Mucosa of descending colon (tissue), 3 donors: ENCODE measurements at regions not wholly inside any gene's neighbourhood (a gene's known extent, or its start where the extent isn't known, plus 50 kb on each side); places are given as distances from the start of the nearest gene placed in this dataset.

Experiments used
- ATAC-seq: fragments of 200-7000 bp; cut with Tn5 transposase; one replicate; pipeline ENCODE4 v1.9.1; 2020; ENCODE audit warnings: mild to moderate bottlenecking, moderate library complexity
- DNase-seq, 3 donors: peaks; one replicate each; pipeline ENCODE4 v3.0.0-alpha.2; 2020
- H3K36me3 ChIP-seq: fragments of 200-600 bp; one replicate; pipeline ENCODE4 v1.8.0; 2021; ENCODE audit warnings: low read depth, mild to moderate bottlenecking
- H3K4me1 ChIP-seq: fragments of 200-600 bp; one replicate; pipeline ENCODE4 v1.8.0; 2021; ENCODE audit warnings: low read depth, mild to moderate bottlenecking
- H3K4me3 ChIP-seq: fragments of 200-600 bp; one replicate; pipeline ENCODE4 v1.8.0; 2021; ENCODE audit warnings: mild to moderate bottlenecking
- H3K9me3 ChIP-seq: fragments of 200-600 bp; one replicate; pipeline ENCODE4 v1.8.0; 2021; ENCODE audit warnings: mild to moderate bottlenecking
- intact Hi-C, 2 donors: fragments of 100-400 bp; cut with DNase I in 1 of 2; cut with micrococcal nuclease in 1 of 2; formaldehyde crosslinking; loops; one replicate each; pipeline versions ENCODE4 v1.11.0 to v1.11.1; 2022; cut with DNase I, micrococcal nuclease
- TF ChIP-seq, protein P1 (sequence below): fragments of 200-600 bp; IDR thresholded peaks from one replicate; pipeline ENCODE4 v1.8.0; 2022; ENCODE audit warnings: antibody characterized with exemption, mild to moderate bottlenecking
- donor health status: DM: no; HTN: no; CAD: no; lungs with moderate emphysema.
- donor health status: DM: no; HTN: no; CAD: no.
- donor health status: DM: no; HTN: yes; CAD: no.

DNA sequence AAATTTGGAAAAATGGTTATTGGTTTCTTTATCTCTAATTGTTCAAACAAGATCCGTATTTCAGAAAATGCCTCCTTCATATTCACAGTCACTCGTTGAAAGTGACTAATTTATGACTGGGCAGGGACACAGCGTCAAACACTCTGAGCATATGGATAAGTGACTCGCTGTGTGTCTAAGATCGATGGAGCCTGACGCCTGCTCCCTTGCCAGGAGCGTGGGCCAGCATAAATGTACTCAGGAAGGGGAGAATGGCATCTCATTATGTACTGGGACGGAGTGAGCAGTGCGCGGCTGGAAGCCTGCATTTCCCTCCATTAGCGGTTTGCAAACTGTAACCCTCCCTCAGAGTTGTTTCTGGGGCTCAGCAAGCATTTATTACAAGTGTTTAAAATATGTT lies 79.8 kb upstream of the CAST start:
- peak; percentile 97 for ATAC-seq
- peak in 1 of 3 donors; percentile 12 for DNase-seq
- H3K4me3 ChIP-seq: no peak overlapping the region
- H3K9me3 ChIP-seq: no peaks in the 10 kb centered on the region
- TF ChIP-seq, protein P1, sequence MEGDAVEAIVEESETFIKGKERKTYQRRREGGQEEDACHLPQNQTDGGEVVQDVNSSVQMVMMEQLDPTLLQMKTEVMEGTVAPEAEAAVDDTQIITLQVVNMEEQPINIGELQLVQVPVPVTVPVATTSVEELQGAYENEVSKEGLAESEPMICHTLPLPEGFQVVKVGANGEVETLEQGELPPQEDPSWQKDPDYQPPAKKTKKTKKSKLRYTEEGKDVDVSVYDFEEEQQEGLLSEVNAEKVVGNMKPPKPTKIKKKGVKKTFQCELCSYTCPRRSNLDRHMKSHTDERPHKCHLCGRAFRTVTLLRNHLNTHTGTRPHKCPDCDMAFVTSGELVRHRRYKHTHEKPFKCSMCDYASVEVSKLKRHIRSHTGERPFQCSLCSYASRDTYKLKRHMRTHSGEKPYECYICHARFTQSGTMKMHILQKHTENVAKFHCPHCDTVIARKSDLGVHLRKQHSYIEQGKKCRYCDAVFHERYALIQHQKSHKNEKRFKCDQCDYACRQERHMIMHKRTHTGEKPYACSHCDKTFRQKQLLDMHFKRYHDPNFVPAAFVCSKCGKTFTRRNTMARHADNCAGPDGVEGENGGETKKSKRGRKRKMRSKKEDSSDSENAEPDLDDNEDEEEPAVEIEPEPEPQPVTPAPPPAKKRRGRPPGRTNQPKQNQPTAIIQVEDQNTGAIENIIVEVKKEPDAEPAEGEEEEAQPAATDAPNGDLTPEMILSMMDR: no peak
- intact Hi-C loops: no loop called here
- no peaks in the 10 kb centered on the region for H3K36me3 ChIP-seq
- H3K4me1 ChIP-seq: no peaks in the 10 kb centered on the region

DNA sequence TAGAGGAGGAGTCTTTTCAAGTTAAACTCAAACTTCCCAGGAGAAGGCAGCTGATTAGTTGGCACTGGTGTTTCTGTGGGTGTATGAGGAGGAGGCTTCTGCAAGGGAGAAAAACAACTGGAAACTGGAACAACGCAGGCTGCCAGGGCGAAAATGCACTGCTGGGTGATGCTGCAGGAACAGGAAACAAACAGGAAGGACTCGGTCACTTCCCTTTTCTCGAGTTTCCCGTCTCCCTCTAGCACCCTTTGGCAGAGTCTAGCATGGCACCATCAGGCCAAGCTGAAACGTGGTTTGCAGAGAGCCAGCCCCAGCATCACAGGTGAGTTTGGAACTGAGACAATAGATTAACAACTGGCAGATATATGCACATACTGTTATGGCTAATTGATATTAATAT lies 77.5 kb upstream of the CAST start:
- intact Hi-C loops: no loop called here
- TF ChIP-seq, protein P1: no peak
- no peak for ATAC-seq
- no peaks in the 10 kb centered on the region for H3K4me1 ChIP-seq
- no peak overlapping the region for H3K4me3 ChIP-seq
- DNase-seq: no peak
- H3K9me3 ChIP-seq: no peaks in the 10 kb centered on the region
- H3K36me3 ChIP-seq: no peaks in the 10 kb centered on the region

DNA sequence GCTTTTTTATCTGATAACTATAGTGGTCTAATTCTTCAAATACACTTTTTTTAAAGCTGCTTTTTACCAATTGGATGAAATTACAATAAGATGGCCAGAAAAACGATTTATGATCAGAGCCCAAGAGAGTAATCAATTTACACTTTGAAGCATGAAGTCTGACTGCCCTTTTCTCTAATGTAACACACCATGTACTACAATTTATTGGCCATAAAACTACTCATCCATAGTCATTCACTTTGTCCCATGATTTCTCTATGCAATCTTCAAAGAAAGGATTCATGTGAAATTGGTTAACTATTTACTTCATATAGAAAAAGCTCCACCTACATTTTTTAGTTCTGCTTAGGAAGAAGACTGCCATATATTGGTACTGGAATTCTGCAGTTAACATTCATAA lies 73.6 kb upstream of the CAST start:
- TF ChIP-seq, protein P1: no peak
- intact Hi-C loops: no loop called here
- Histone ChIP-seq H3K4me3 (no peak overlapping the region), H3K9me3 (no peaks in the 10 kb centered on the region), H3K4me1 (no peaks in the 10 kb centered on the region), H3K36me3 (no peaks in the 10 kb centered on the region)
- DNase-seq (no peak), ATAC-seq (no peak)

DNA sequence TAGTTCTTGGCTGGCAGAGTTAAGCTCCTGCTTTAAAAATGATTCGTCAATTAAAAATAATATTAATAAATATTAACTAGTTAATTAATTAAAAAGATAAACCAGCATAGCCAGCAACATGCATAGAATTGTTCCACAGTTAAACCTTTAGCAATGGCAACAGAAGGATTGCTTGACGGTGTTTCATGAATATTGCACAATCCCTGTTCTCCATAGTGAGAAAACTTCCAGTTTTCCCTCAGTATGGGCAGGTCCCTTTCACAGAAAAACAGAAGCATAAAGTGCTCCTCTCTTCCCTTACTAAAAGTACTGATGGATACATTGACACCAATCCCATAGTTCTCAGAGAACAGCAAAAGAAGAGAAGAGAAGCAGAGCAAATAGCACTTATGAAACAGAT lies 71.4 kb upstream of the CAST start:
- no peak for DNase-seq
- ATAC-seq: no peak
- TF ChIP-seq, protein P1: no peak
- no peaks in the 10 kb centered on the region for H3K9me3 ChIP-seq
- intact Hi-C loops: no loop called here
- H3K4me1 ChIP-seq: no peaks in the 10 kb centered on the region
- no peak overlapping the region for H3K4me3 ChIP-seq
- H3K36me3 ChIP-seq: no peaks in the 10 kb centered on the region

DNA sequence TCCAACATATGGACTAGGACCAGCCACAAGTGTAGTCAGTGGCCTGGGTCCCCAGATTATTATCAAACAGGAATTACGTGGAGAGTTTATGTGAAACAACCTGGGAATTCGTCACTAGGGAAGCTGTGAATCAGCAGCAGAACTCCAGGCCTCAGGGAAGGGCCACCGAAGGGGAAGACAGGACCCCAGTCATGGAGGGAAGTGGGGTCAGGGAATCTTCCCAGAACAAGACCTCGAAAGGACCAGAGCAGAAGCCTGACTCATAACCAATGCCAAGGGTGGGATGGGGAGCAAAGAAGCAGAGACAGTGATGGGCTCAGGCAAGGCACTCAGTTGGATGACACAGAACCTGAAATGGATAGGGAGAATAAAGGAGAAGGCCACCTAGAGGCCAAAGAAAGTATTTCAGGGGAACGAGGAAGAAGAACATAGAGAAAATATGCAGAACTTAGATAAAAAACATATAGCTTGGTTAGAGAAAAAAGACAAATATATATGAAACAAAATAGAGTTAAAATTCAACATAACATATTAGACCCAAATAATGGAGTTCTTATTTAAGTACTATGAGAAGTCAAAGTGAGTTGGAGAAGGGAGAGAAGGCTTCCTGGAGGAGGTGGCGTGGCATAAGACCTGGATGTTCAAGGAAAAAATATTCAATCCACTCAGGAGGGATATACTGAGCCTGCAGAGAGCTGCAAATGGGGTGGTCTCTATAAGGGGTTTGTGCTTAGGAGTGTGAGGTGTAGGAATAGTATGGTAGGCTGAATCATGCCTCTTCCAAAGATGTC lies 66.7 kb upstream of the CAST start:
- intact Hi-C loops: loop anchor here in 1 of 2 donors (5.0 kb wide), 1 partner anchor 248 kb away; no protein-coding TSS in a partner anchor
- TF ChIP-seq, protein P1: no peak
- no peaks in the 10 kb centered on the region for H3K36me3 ChIP-seq
- no peaks in the 10 kb centered on the region for H3K4me1 ChIP-seq
- H3K4me3 ChIP-seq: no peak overlapping the region
- H3K9me3 ChIP-seq: no peaks in the 10 kb centered on the region
- peak in 1 of 3 donors; percentile 32 for DNase-seq
- ATAC-seq: no peak
